DND-41 (cell line): ENCODE measurements at regions not wholly inside any gene's neighbourhood (a gene's known extent, or its start where the extent isn't known, plus 50 kb on each side); places are given as distances from the start of the nearest gene placed in this dataset.
"Not testable (repeated sequence)": the region's sequence is repeated elsewhere in the genome, so short reads cannot be mapped to it uniquely, and the experiment has no call there.

Experiments
- ATAC-seq: fragments of 200-7000 bp; cut with Tn5 transposase; 3 replicates; pipeline ENCODE4 v1.9.1; 2021; ENCODE audit warnings: low read depth; ENCODE audit not compliant: insufficient read depth
- DNase-seq: peaks from one replicate; pipeline ENCODE4 v3.0.0-alpha.2; 2020
- H2AFZ ChIP-seq: 2 replicates; pipeline ENCODE4 v1.6.0; 2012; ENCODE audit warnings: low read depth, low read length
- H3K27ac ChIP-seq: 2 replicates; pipeline ENCODE4 v1.5.1; 2012; ENCODE audit warnings: low read length, inconsistent platforms
- H3K27me3 ChIP-seq: fragments of 200-600 bp; sonication (generic); 2 replicates; pipeline ENCODE4 v1.6.0; 2012; ENCODE audit warnings: low read length, mild to moderate bottlenecking, inconsistent platforms; ENCODE audit not compliant: insufficient read depth, poor library complexity
- H3K36me3 ChIP-seq: 2 replicates; pipeline ENCODE4 v1.5.1; 2012; ENCODE audit warnings: low read length, inconsistent platforms; ENCODE audit not compliant: insufficient read depth
- H3K4me1 ChIP-seq: 2 replicates; pipeline ENCODE4 v1.5.1; 2012; ENCODE audit warnings: mild to moderate bottlenecking, low read length; ENCODE audit not compliant: insufficient read depth
- H3K4me2 ChIP-seq: 2 replicates; pipeline ENCODE4 v1.6.0; 2012; ENCODE audit warnings: mild to moderate bottlenecking, moderate library complexity, low read length, inconsistent platforms; ENCODE audit not compliant: insufficient read depth
- H3K4me3 ChIP-seq, 2 experiments: fragments of 200-600 bp in 1 of 2; shearing (Covaris generic) in 1 of 2; 2 replicates each; pipeline ENCODE4 v1.5.1; 2012 to 2016; ENCODE audit warnings: inconsistent platforms in 2 of 2, low read length in 2 of 2, mild to moderate bottlenecking in 2 of 2, low read depth in 1 of 2, moderate library complexity in 1 of 2
- H3K79me2 ChIP-seq: 2 replicates; pipeline ENCODE4 v1.6.0; 2012; ENCODE audit warnings: low read length, inconsistent platforms; ENCODE audit not compliant: insufficient read depth
- H3K9ac ChIP-seq: 2 replicates; pipeline ENCODE4 v1.6.0; 2012; ENCODE audit warnings: low read depth, mild to moderate bottlenecking, inconsistent platforms, low read length, moderate library complexity
- H3K9me3 ChIP-seq: 2 replicates; pipeline ENCODE4 v1.5.1; 2012; ENCODE audit warnings: low read length, moderate library complexity, mild to moderate bottlenecking, inconsistent platforms; ENCODE audit not compliant: insufficient read depth, severe bottlenecking
- H4K20me1 ChIP-seq: 2 replicates; pipeline ENCODE4 v1.6.0; 2012; ENCODE audit warnings: low read length; ENCODE audit not compliant: insufficient read depth
- EZH2 ChIP-seq: IDR thresholded peaks from 3 replicates; pipeline ENCODE4 v1.6.1; 2012; ENCODE audit warnings: borderline replicate concordance, low read depth, mild to moderate bottlenecking, moderate library complexity, low read length, inconsistent platforms; ENCODE audit not compliant: severe bottlenecking
- TF ChIP-seq, protein P1 (sequence below): IDR thresholded peaks from 2 replicates; pipeline ENCODE4 v1.5.1; 2012; ENCODE audit warnings: borderline replicate concordance, low read length, moderate library complexity, mild to moderate bottlenecking; ENCODE audit not compliant: poor library complexity, severe bottlenecking; ENCODE audit errors: extremely low read depth

DNA sequence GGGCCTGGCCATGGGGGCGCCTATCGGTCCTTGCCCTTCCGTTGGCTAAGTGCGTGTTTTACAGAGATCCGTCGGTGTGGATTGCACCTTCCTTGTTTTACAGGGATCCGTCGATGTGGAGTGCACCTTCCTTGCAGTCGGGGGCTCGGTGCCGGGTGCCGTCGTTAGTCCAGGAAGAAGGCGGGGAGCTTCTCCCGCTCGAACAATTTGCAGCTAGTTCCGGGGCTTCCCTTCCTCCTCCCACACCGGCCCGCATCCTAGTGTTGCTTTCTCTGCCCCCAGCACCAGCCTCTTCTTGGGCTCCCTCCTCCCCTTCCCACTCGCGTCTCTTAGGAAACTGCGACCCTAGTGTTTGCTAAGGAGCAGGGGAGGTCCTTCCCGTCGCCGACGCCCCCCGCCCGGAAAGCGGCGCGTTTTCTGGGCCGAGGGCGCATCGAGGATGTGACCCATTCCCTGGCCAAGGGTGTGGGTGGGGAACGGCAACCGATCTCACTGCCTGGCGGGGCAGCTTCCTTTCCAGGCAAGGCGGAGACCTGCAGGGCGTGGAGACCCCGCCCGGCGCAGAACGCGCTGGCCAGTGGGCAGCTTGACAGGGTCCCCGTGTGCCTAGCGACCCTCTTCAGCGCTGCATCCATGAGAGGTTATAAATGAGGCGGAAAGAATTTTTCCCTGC, 75.7 kb upstream of the ZNF91 start:
- Histone ChIP-seq H3K4me1 (no peaks in the 10 kb centered on the region), H3K4me3 (no peak overlapping the region), H3K27ac (no peak overlapping the region), H3K27me3 (no peaks in the 10 kb centered on the region), H3K9ac (no peak overlapping the region), H3K9me3 (peaks cover 12% of the 10 kb centered on the region), H2AFZ (no peak overlapping the region), H3K36me3 (no peaks in the 10 kb centered on the region), H3K79me2 (no peaks in the 10 kb centered on the region), H4K20me1 (no peaks in the 10 kb centered on the region), H3K4me2 (no peak overlapping the region)
- ATAC-seq (no peak), DNase-seq (no peak)
- TF ChIP-seq, protein P1, sequence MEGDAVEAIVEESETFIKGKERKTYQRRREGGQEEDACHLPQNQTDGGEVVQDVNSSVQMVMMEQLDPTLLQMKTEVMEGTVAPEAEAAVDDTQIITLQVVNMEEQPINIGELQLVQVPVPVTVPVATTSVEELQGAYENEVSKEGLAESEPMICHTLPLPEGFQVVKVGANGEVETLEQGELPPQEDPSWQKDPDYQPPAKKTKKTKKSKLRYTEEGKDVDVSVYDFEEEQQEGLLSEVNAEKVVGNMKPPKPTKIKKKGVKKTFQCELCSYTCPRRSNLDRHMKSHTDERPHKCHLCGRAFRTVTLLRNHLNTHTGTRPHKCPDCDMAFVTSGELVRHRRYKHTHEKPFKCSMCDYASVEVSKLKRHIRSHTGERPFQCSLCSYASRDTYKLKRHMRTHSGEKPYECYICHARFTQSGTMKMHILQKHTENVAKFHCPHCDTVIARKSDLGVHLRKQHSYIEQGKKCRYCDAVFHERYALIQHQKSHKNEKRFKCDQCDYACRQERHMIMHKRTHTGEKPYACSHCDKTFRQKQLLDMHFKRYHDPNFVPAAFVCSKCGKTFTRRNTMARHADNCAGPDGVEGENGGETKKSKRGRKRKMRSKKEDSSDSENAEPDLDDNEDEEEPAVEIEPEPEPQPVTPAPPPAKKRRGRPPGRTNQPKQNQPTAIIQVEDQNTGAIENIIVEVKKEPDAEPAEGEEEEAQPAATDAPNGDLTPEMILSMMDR: no peak
- no peak for TF ChIP-seq EZH2

DNA sequence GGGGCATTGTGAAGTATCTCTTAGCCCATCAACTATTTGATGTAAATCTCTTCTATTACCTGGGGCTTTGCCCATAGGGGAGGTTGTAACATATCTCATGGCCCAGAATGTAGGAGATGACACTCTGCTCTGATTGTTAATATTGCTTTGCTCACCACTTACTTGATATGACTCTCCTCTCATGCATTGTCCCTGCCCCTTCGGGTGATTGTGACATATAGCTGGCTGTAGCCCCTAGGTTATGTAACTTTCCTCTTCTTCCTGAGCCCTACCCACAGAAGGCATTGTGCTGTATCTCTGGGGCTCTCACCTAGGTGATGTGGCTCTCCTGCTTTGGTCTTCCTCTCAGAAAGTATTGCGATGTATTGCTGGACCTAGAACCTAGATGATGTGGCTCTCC, 69.1 kb upstream of the ZNF91 start:
- H4K20me1 ChIP-seq, H3K79me2 ChIP-seq, H3K27me3 ChIP-seq, H3K36me3 ChIP-seq, H2AFZ ChIP-seq, ATAC-seq, H3K4me3 ChIP-seq, DNase-seq, H3K9ac ChIP-seq, H3K4me1 ChIP-seq, H3K4me2 ChIP-seq, H3K9me3 ChIP-seq, H3K27ac ChIP-seq: not testable (repeated sequence)

- Histone ChIP-seq H3K27ac (no peak overlapping the region), H3K79me2 (no peaks in the 10 kb centered on the region), H3K27me3 (no peaks in the 10 kb centered on the region), H3K4me1 (no peaks in the 10 kb centered on the region), H3K4me2 (no peak overlapping the region), H3K9ac (no peak overlapping the region), H4K20me1 (no peaks in the 10 kb centered on the region), H3K36me3 (no peaks in the 10 kb centered on the region), H2AFZ (no peak overlapping the region), H3K4me3 (no peak overlapping the region), H3K9me3 (peaks cover 7% of the 10 kb centered on the region)
- DNase-seq: no peak
- TF ChIP-seq, protein P1: no peak
- no peak for TF ChIP-seq EZH2
- ATAC-seq: no peak
Observed at GRCh38 chr19:23461120-23461519, 65.8 kb upstream of the ZNF91 start.

DNA sequence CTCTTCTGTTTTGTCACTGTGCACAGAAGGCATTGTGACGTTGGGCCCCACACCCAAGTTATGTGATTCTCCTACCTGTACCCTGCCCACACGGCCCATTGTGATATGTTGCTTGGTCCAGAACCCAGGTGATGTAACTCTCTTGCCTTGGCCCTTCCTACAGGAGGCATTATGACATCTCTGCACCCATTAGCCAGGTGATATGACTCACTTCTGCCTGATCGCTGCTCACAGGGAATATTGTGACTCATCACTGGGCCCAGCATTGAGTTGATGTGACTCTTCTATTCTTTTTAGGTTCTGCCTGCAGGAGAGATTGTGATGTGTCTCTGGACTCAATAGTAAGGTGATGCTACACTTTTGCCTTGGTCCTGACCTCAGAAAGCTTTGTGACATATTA, 65.4 kb upstream of the ZNF91 start:
- no peak for TF ChIP-seq EZH2
- TF ChIP-seq, protein P1: no peak
- Histone ChIP-seq H3K9ac (no peak overlapping the region), H3K27me3 (no peaks in the 10 kb centered on the region), H3K4me1 (no peaks in the 10 kb centered on the region), H3K4me3 (no peak overlapping the region), H3K36me3 (no peaks in the 10 kb centered on the region), H3K27ac (no peak overlapping the region), H3K4me2 (no peak overlapping the region), H3K9me3 (peaks cover 7% of the 10 kb centered on the region), H4K20me1 (no peaks in the 10 kb centered on the region), H3K79me2 (no peaks in the 10 kb centered on the region), H2AFZ (no peak overlapping the region)
- no peak for ATAC-seq
- no peak for DNase-seq
